ENCODE measurements at regions not wholly inside any gene's neighbourhood (a gene's known extent, or its start where the extent isn't known, plus 50 kb on each side); places are given as distances from the start of the nearest gene placed in this dataset.

DNA sequence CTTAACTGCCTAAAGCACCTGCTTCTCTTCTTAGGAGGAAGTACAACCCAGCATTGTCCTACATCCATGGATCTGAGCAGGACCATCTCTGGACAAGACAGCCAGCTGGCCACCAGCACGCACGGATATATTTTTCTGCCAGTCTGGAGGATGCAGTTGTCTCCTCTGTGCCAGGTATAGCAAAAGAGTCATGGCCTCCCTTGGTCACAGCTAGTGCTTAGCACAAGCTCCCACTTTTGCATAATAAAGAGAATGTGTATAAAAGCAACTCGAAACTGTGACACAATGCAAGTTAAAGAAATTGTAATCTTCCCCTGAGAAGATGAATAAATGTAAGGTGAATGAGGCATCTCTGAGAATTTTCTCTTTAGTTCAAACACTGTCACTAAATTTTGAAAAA lies 267.8 kb upstream of the MANEA start:
- TF ChIP-seq EZH2phosphoT487 (IDR thresholded peaks at IDR 0.05; ENCODE audit: low read depth) = no peak
- TF ChIP-seq, protein P1, sequence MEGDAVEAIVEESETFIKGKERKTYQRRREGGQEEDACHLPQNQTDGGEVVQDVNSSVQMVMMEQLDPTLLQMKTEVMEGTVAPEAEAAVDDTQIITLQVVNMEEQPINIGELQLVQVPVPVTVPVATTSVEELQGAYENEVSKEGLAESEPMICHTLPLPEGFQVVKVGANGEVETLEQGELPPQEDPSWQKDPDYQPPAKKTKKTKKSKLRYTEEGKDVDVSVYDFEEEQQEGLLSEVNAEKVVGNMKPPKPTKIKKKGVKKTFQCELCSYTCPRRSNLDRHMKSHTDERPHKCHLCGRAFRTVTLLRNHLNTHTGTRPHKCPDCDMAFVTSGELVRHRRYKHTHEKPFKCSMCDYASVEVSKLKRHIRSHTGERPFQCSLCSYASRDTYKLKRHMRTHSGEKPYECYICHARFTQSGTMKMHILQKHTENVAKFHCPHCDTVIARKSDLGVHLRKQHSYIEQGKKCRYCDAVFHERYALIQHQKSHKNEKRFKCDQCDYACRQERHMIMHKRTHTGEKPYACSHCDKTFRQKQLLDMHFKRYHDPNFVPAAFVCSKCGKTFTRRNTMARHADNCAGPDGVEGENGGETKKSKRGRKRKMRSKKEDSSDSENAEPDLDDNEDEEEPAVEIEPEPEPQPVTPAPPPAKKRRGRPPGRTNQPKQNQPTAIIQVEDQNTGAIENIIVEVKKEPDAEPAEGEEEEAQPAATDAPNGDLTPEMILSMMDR (IDR thresholded peaks at IDR 0.05; ENCODE audit: low read depth, low read length) = no peak
